ENCODE measurements at regions not wholly inside any gene's neighbourhood (a gene's known extent, or its start where the extent isn't known, plus 50 kb on each side); places are given as distances from the start of the nearest gene placed in this dataset.

GRCh38 chr5:159412284-159413046, 82.2 kb upstream of the IL12B start:
- TF ChIP-seq CTCF (IDR thresholded peaks at IDR 0.05; ENCODE audit: poor library complexity) (no peak), EZH2 (IDR thresholded peaks at IDR 0.05; ENCODE audit: borderline replicate concordance) (no peak), EZH2phosphoT487 (IDR thresholded peaks at IDR 0.05; ENCODE audit: low read depth, severe bottlenecking, unreplicated experiment) (no peak)

Data from hepatocyte (in vitro differentiated cells).